Choroid plexus epithelial cell (primary cell): ENCODE measurements at regions not wholly inside any gene's neighbourhood (a gene's known extent, or its start where the extent isn't known, plus 50 kb on each side); places are given as distances from the start of the nearest gene placed in this dataset.

ENCODE experiments used
- DNase-seq: peaks from one replicate; pipeline ENCODE4 v3.0.0-alpha.2; 2010; ENCODE audit warnings: low read depth
- H3K4me3 ChIP-seq: 2 replicates; pipeline ENCODE4 v1.5.1; 2011; ENCODE audit warnings: low read depth, mild to moderate bottlenecking, control low read depth, low read length, moderate library complexity
- CTCF ChIP-seq: conservative IDR thresholded peaks from 2 replicates; pipeline ENCODE4 v1.5.1; 2011; ENCODE audit warnings: low read depth, mild to moderate bottlenecking, control low read depth, inconsistent platforms, low read length, moderate library complexity

- peak overlapping the region; percentile 42 for H3K4me3 ChIP-seq
- peak; percentile 63 for TF ChIP-seq CTCF
- DNase-seq = peak; percentile 20
Measured at GRCh38 chr12:125330645-125331341, 265.6 kb downstream of the AACS start.

- DNase-seq = peak; percentile 1
- H3K4me3 ChIP-seq = peak overlapping the region; percentile 42
- TF ChIP-seq CTCF = no peak
Measured at GRCh38 chr12:125331342-125332052, 266.3 kb downstream of the AACS start.

GRCh38 chr12:125332900-125333299 is 267.7 kb downstream of the AACS start:
- no peak for DNase-seq
- no peak overlapping the region for H3K4me3 ChIP-seq
- peak; percentile 2 for TF ChIP-seq CTCF

- H3K4me3 ChIP-seq = no peak overlapping the region
- DNase-seq = no peak
- TF ChIP-seq CTCF = no peak
Measured at GRCh38 chr12:125336246-125336645, 271.0 kb downstream of the AACS start.

- H3K4me3 ChIP-seq = no peak overlapping the region
- no peak for TF ChIP-seq CTCF
- peak; percentile 30 for DNase-seq
Measured at GRCh38 chr12:125340791-125341190, 275.6 kb downstream of the AACS start.

- no peak overlapping the region for H3K4me3 ChIP-seq
- no peak for DNase-seq
- TF ChIP-seq CTCF = no peak
Measured at GRCh38 chr12:125341422-125341821, 276.2 kb downstream of the AACS start.

GRCh38 chr12:125343649-125344048 is 278.4 kb downstream of the AACS start:
- DNase-seq = no peak
- TF ChIP-seq CTCF = no peak
- no peak overlapping the region for H3K4me3 ChIP-seq
